ENCODE measurements at regions not wholly inside any gene's neighbourhood (a gene's known extent, or its start where the extent isn't known, plus 50 kb on each side); places are given as distances from the start of the nearest gene placed in this dataset.

DNA sequence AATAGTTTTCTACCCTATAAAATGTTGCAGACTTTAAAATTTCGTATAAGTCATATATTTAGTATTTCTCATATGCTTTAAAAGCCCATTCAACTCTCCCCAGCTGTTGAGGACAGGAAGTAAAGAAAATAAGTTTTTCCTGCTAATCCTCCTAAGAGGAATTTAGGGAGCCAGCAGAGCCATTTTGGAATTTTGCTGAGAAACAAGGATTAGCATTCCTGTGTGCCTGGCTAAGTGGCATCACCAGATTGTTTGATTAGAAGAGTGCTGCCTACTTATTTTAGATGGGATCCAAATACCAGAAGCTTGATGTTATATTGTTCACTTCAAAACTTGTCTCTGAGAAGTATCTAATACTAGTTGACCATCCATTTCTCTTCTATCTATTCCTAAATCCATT lies 131.2 kb upstream of the HHIP start:
- Mint-ChIP-seq H3K9me3 (peaks cover 2% of the 10 kb centered on the region), H3K4me1 (no peaks in the 10 kb centered on the region), H3K27ac (no peak overlapping the region), H3K36me3 (no peaks in the 10 kb centered on the region), H3K4me3 (no peak overlapping the region)
- no peak for ATAC-seq
- DNase-seq (ENCODE audit: low spot score in 2 of 2), result no peak

DNA sequence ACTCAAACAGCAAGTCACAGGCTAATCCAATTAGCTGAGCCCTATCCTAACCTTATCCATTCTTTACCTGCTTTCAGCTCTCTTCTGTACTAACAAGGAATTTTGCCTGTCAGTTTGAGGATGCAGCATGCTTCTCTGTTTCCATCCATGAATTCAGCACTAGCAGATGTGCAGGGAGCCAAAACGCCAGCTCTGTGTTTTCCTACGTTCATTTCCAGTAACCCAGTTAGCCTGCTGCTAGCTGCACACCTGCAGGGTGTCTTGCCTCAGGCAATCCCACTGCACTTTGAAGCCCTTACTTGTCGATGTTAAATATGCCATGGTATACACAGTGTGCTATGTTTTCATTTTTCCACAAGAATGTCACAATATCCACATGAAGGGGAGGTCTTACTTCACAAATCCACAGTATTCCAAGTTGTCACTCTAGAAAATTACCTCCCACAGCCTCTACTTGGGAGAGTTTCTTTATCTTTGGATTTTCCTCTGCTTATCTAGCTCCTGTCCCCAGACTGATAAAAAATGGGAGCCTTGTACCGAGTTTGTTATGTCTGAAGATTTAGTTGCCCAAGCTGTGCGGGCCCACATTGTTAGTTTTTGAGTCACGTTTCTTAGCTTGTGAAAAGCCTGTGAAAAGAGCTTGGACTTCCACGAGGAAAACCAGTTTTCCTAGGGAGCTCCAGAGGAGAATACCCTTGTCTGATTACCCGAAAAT lies 127.6 kb upstream of the HHIP start:
- Mint-ChIP-seq H3K4me1 (no peaks in the 10 kb centered on the region), H3K4me3 (no peak overlapping the region), H3K9me3 (no peaks in the 10 kb centered on the region), H3K36me3 (no peaks in the 10 kb centered on the region), H3K27ac (no peak overlapping the region)
- ATAC-seq, result no peak
- no peak for DNase-seq (ENCODE audit: low spot score in 2 of 2)

DNA sequence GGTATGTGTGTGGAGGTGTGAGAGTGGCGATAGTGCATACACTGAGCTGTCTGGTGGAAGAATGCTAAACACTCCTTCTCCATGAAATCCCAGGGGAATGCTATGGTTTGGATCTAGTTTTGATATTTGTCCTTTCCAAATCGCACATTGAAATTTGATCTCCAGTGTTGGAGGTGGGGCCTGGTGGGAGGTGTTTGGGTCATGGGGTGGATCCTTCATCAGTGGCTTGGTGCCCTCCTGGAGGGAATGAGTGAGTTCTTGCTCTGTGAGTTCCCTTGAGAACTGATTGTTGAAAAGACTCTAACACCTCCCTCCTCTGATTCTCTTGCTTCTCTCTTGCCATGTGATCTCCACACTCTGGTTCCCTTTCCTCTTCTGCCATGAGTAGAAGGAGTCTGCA lies 114.1 kb upstream of the HHIP start:
- ATAC-seq, result peak; percentile 21
- H3K4me3 Mint-ChIP-seq, result no peak overlapping the region
- H3K9me3 Mint-ChIP-seq, result peaks cover 2% of the 10 kb centered on the region
- H3K4me1 Mint-ChIP-seq, result no peaks in the 10 kb centered on the region
- no peak overlapping the region for H3K27ac Mint-ChIP-seq
- DNase-seq (ENCODE audit: low spot score in 2 of 2), result no peak
- H3K36me3 Mint-ChIP-seq, result no peaks in the 10 kb centered on the region

DNA sequence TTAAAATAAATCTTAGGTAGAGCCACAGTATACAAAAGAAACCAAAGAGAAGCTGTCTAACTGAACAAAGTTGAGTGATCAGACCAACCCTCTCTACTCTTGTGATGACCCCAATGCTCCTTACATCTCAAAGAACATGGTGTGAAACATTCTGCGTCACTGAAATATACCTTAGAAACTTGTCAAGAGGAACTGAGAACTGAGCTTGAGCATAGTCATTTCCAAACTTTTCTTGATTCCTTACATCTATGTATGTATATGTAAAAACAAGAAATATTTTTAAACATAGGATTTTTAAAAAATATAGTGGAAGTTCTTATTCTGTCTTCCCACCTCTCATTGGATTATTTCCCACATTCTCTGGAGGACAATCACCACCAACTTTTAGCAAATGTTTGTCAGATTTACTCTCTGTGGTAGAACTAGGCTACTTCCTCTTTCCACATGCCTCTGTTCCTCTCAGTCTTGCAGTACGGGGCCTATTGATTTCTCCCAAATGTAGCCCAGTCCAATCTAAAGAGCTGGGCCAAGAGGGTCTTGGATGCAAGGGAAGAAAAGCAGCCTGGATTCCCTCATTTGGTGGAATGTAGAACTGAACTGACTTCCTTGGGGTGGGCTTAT lies 98.2 kb upstream of the HHIP start:
- H3K9me3 Mint-ChIP-seq, result peaks cover 8% of the 10 kb centered on the region
- no peaks in the 10 kb centered on the region for H3K4me1 Mint-ChIP-seq
- ATAC-seq (no peak), DNase-seq (ENCODE audit: low spot score in 2 of 2) (no peak)
- H3K27ac Mint-ChIP-seq, result no peak overlapping the region
- no peak overlapping the region for H3K4me3 Mint-ChIP-seq
- no peaks in the 10 kb centered on the region for H3K36me3 Mint-ChIP-seq

DNA sequence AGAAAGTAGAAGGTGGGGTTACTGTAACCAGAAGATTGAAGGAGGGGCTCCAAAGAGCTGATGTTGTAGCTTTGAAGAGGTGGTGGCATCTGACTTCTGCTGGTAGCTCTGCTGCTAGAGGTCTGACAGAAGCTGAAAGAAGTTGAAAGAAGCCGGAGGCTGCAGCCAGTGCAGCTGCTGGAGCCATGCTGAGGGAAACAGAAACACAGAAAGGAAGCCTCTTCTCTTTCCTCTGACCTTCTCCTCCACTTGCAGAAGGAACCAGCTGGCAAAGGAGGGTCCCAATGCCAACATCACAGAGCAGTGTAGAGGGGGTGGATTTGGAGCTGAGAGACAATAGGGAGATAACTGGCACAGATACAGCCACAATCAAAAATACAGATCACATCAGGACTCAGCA lies 89.3 kb upstream of the HHIP start:
- ATAC-seq (no peak), DNase-seq (ENCODE audit: low spot score in 2 of 2) (no peak)
- Mint-ChIP-seq H3K4me1 (no peaks in the 10 kb centered on the region), H3K36me3 (no peaks in the 10 kb centered on the region), H3K27ac (no peak overlapping the region), H3K4me3 (no peak overlapping the region), H3K9me3 (peaks cover 4% of the 10 kb centered on the region)

DNA sequence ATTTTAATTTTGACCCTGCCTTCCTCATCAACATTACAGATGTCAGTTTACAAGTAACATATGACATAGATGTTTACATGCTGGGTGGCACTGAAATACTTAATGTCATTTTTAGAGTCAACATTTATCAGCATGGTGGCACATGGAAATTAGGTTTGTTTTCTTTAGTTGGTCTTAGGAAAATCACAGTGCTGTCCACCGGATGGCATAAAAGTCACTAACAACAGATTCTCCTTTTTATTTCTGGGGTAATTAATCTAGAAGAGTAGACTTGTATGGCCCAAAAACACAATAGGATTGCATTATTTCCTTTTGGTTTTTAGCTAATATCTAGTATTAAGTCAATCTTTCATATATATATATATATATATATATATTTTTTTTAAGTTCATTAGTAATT lies 88.6 kb upstream of the HHIP start:
- ATAC-seq (no peak), DNase-seq (ENCODE audit: low spot score in 2 of 2) (no peak)
- Mint-ChIP-seq H3K4me3 (no peak overlapping the region), H3K9me3 (peaks cover 4% of the 10 kb centered on the region), H3K36me3 (no peaks in the 10 kb centered on the region), H3K4me1 (no peaks in the 10 kb centered on the region), H3K27ac (no peak overlapping the region)

DNA sequence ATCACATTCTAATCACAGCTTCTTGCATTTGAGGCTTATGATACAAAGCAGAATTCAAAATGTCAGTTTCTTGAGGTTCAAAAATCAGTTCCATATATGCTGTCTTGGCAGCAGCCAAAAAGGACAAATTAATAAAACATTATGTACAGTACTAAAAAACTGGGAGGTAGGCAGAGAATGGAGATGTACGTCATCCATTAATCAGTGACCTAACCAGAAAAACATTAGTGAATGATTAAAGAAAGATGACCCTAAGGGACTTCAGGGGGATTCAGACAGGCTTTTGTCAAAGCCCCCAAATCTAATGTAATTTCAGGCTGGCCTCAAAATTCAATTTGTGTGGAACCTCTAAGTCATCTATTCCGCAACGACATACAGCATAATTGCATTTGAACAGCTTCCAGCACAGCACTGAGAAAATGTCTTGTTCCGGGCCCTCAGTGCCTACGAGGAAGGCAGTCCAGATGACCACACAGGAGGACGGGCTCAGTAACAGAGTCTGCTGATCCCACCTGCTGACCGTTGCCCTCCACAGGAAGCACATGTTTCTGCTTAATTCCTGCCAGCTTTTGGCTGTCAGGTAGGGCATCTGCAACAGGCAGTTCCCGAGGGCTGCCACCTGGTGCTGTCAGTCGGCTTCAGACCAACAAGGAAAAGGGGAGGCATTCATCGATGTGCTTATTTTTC lies 83.8 kb upstream of the HHIP start:
- DNase-seq (ENCODE audit: low spot score in 2 of 2) (no peak), ATAC-seq (no peak)

DNA sequence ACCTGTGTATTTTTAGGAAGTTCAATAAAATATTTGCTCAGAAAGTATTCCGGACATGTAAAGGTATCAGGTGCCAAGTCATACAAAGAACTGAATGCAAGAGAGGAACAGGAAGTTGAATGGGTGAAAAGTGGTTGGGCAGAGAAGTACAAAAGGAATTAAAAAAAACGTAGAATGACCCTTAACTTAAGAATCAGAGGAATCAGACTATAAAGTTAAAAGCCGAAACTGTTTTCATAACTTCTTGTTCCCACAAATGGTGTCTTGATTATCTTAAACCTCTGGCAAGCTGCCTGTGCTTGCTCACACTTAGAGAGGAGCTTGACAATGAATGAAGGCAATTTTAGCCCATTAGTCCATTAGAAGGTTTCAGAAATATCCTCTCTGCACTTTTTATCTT lies 81.6 kb upstream of the HHIP start:
- Mint-ChIP-seq H3K36me3 (no peaks in the 10 kb centered on the region), H3K9me3 (no peaks in the 10 kb centered on the region), H3K4me1 (no peaks in the 10 kb centered on the region), H3K4me3 (no peak overlapping the region), H3K27ac (no peak overlapping the region)
- ATAC-seq (no peak), DNase-seq (ENCODE audit: low spot score in 2 of 2) (no peak)

More for the DNA sequence above, 83.8 kb upstream of the HHIP start:
- Mint-ChIP-seq H3K36me3 (no peaks in the 10 kb centered on the region), H3K4me1 (no peaks in the 10 kb centered on the region), H3K27ac (no peak overlapping the region), H3K9me3 (no peaks in the 10 kb centered on the region), H3K4me3 (no peak overlapping the region)

DNA sequence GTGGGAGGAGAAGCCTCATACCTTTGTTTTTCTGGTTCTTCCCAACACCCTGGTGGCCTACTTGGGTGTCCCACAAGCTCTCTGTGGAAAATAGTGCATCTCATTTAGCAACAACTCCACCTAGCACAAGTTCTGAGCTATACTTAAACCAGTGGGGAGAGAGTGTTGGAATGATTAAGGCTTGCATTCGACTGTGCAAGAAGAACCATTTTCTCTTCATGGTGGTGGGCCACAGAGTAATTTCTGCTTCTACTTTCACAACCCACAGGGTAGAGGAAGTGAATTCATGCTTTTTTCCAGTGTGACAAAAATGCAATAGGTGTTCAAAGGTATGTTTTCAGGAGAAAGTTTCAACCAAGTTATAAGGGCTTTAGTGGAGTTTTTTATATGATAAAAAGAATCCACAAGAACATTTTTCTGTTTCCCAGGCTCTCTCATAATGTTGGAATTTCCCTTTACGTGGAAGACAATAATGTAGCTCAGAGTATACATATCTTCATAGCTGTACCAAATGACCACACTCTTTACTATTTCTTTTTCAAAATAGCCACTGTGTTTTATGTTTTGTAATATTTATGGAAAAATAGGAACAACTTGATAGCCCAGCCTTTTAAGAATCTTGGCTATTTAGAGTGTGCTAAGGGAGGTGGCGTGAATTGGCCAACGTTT lies 80.3 kb upstream of the HHIP start:
- DNase-seq (ENCODE audit: low spot score in 2 of 2) (no peak), ATAC-seq (no peak)

DNA sequence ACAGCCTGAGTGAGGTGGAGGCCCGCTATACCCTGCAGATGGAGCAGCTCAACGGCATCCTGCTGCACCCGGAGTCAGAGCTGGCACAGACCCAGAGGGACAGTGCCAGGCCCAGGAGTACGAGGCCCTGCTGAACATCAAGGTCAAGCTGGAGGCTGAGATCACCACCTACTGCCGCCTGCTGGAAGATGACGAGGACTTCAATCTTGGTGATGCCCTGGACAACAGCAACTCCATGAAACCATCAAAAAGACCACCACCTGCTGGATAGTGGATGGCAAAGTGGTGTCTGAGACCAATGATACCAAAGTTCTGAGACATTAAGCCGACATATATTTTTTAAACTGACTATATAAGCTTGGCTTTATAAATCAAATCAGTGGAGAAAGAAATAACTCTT lies 73.3 kb upstream of the HHIP start:
- Mint-ChIP-seq H3K27ac (no peak overlapping the region), H3K9me3 (no peaks in the 10 kb centered on the region), H3K4me3 (no peak overlapping the region), H3K36me3 (no peaks in the 10 kb centered on the region), H3K4me1 (no peaks in the 10 kb centered on the region)
- no peak for ATAC-seq
- no peak for DNase-seq (ENCODE audit: low spot score in 2 of 2)

More for the DNA sequence above, 80.3 kb upstream of the HHIP start:
- Mint-ChIP-seq H3K4me3 (no peak overlapping the region), H3K36me3 (no peaks in the 10 kb centered on the region), H3K9me3 (no peaks in the 10 kb centered on the region), H3K27ac (no peak overlapping the region), H3K4me1 (no peaks in the 10 kb centered on the region)

DNA sequence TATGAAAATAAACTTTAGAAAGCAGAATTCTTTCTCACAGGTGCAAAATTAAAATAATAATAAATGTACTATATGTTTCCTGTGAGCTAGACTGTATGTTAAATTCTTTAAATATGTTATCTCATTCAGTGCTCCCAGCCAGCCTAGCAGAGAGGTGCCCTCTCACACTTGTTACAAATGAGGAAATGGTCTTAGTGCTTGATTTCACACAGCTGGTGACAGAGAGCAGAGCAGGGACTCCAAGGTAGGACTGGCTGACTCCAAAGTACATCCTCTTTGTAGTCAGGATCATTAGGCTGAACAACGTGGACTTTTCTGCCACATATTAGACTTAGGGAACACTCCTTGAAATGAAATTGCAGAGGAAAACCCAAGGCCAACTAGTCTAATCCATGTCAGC lies 72.0 kb upstream of the HHIP start:
- ATAC-seq (no peak), DNase-seq (ENCODE audit: low spot score in 2 of 2) (no peak)
- H3K9me3 Mint-ChIP-seq, result no peaks in the 10 kb centered on the region
- H3K4me3 Mint-ChIP-seq, result no peak overlapping the region
- H3K4me1 Mint-ChIP-seq, result no peaks in the 10 kb centered on the region
- no peak overlapping the region for H3K27ac Mint-ChIP-seq
- H3K36me3 Mint-ChIP-seq, result no peaks in the 10 kb centered on the region

DNA sequence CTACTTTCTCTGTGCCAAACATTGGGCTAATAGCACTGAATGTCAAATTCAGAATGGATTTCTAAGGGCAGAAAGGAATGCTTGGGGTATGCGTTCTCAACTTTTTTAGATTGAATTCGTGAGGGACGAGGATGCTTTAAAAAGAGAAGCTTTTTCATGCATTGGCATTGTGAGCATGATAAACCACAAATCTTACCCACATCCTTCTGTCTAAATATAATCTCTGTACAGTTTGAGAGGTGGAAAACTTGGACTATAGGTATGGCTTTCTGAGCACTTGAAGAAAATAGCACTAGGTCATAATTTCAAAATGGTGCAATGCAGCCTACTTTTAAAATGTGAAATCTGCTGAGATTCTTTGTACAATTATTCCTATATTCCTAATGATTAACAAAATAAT lies 71.4 kb upstream of the HHIP start:
- no peak for DNase-seq (ENCODE audit: low spot score in 2 of 2)
- H3K36me3 Mint-ChIP-seq, result no peaks in the 10 kb centered on the region

DNA sequence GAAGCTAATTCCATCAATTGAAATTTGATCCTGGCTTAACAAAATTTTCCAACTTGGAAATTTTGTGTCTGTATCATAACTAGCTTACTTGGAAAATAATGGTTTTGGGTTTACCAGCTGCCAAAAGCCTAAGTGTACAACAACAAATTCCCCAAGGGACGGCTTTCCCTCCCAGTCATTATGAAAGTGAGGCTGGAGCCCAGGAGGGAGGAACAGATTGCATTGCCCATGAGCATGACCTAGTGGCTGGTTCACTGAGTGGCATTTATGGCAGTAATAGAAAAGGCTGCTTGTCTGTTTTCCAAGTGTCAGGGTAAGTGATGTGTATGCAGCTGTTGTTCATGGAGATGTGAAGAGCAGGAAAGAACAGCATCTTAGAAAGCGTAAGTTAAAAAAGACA lies 70.8 kb upstream of the HHIP start:
- ATAC-seq (no peak), DNase-seq (ENCODE audit: low spot score in 2 of 2) (no peak)
- Mint-ChIP-seq H3K4me3 (no peak overlapping the region), H3K27ac (no peak overlapping the region), H3K36me3 (no peaks in the 10 kb centered on the region), H3K9me3 (no peaks in the 10 kb centered on the region), H3K4me1 (no peaks in the 10 kb centered on the region)

More for the DNA sequence above, 71.4 kb upstream of the HHIP start:
- no peaks in the 10 kb centered on the region for H3K4me1 Mint-ChIP-seq
- no peak overlapping the region for H3K27ac Mint-ChIP-seq
- H3K4me3 Mint-ChIP-seq, result no peak overlapping the region
- ATAC-seq, result no peak
- no peaks in the 10 kb centered on the region for H3K9me3 Mint-ChIP-seq

DNA sequence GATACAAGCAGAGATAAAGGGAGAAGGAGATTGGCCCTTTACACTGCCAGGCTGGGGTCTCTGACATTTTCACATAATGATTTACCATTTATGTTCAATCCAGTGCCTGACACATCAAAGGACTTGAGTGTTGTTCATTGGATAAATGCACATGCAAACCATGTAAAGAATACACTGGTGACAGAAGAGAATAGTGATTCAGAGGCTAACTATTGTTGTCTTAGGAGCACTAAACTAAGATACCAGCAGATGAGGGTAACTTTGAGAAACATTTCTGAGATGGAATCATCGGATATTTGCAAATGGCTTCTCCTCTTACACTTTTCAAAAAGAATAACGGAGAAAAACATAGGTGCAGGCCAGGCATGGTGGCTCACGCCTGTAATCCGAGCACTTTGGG lies 67.3 kb upstream of the HHIP start:
- ATAC-seq, result no peak
- DNase-seq (ENCODE audit: low spot score in 2 of 2), result no peak
- Mint-ChIP-seq H3K36me3 (no peaks in the 10 kb centered on the region), H3K4me1 (no peaks in the 10 kb centered on the region), H3K4me3 (no peak overlapping the region), H3K27ac (no peak overlapping the region), H3K9me3 (no peaks in the 10 kb centered on the region)

DNA sequence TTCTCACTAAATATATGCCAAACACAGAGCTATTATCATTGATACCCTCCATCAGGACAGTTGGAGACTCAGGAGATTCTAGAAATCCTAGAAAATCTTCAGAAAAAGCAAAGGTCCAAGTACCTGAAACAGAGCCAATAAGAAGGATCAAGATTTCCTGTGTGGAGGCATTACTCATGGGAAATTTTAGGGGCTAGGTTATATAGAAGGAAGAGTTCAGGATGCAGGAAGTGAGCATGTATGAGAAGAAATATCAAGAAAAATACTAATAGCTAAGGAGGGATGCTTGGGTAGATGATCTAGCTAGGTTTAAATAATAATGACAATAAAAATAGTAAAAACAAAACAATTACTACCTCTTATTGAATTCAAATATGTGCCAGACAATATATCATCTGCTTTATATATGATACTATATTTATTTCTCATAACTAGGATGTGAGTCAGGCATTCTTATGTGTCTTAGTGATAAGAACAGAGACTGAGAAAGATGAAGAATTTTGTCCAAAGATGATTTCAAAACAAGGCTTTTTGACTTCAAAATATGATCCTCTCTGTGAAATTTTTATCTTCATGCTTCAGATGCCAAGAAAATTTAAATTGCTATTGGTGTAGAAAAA lies 66.4 kb upstream of the HHIP start:
- no peak overlapping the region for H3K27ac Mint-ChIP-seq
- peaks cover 4% of the 10 kb centered on the region for H3K9me3 Mint-ChIP-seq
- ATAC-seq (no peak), DNase-seq (ENCODE audit: low spot score in 2 of 2) (no peak)
- no peaks in the 10 kb centered on the region for H3K36me3 Mint-ChIP-seq
- H3K4me1 Mint-ChIP-seq, result no peaks in the 10 kb centered on the region
- no peak overlapping the region for H3K4me3 Mint-ChIP-seq

All from stimulated activated effector memory CD8-positive, alpha-beta T cell treated with anti-CD3 and anti-CD28 coated beads, Interleukin-12 subunit alpha, Interleukin-12 subunit beta, amount 100 ng/mL, for 72 hours (primary cell).